ENCODE measurements at regions not wholly inside any gene's neighbourhood (a gene's known extent, or its start where the extent isn't known, plus 50 kb on each side); places are given as distances from the start of the nearest gene placed in this dataset.

- TF ChIP-seq CTCF (IDR thresholded peaks at IDR 0.05): no peak
- TF ChIP-seq POLR2A (IDR thresholded peaks at IDR 0.05): no peak
Observed at GRCh38 chr16:54226296-54227010, 60.1 kb downstream of the IRX3 start.

Data from body of pancreas (tissue), 4 donors.